Large intestine (tissue), 3 donors: ENCODE measurements at regions not wholly inside any gene's neighbourhood (a gene's known extent, or its start where the extent isn't known, plus 50 kb on each side); places are given as distances from the start of the nearest gene placed in this dataset.
"Not testable (repeated sequence)": the region's sequence is repeated elsewhere in the genome, so short reads cannot be mapped to it uniquely, and the experiment has no call there.

ENCODE experiments used
- DNase-seq, 2 donors: peaks; one replicate each; pipeline versions ENCODE4 v3.0.0 to v3.0.0-alpha.2; 2013
- H3K27ac ChIP-seq: one replicate; pipeline ENCODE4 v1.5.1; 2013; ENCODE audit warnings: low read length
- H3K27me3 ChIP-seq: 2 replicates; pipeline ENCODE4 v1.6.1; 2013; ENCODE audit warnings: low read length; ENCODE audit not compliant: control insufficient read depth, insufficient read depth
- H3K36me3 ChIP-seq: 2 replicates; pipeline ENCODE4 v1.6.1; 2013; ENCODE audit warnings: low read length; ENCODE audit not compliant: control insufficient read depth, insufficient read depth
- H3K4me1 ChIP-seq: one replicate; pipeline ENCODE4 v1.6.1; 2013; ENCODE audit warnings: low read length; ENCODE audit not compliant: control insufficient read depth, insufficient read depth
- H3K4me3 ChIP-seq: one replicate; pipeline ENCODE4 v1.5.1; 2013; ENCODE audit warnings: low read length
- H3K9me3 ChIP-seq: one replicate; pipeline ENCODE4 v1.6.1; 2013; ENCODE audit warnings: mild to moderate bottlenecking, low read depth, low read length, moderate library complexity; ENCODE audit not compliant: control insufficient read depth
- WGBS: methylation state at CpG from one replicate; pipeline ENCODE4 v1.1.5; 2013; ENCODE audit warnings: low lambda C conversion rate; ENCODE audit not compliant: insufficient coverage; 5-methylcytosine and 5-hydroxymethylcytosine counted together

GRCh38 chr5:62100201-62100600, 205.8 kb upstream of the KIF2A start:
- Histone ChIP-seq H3K4me3 (no peak overlapping the region), H3K9me3 (no peaks in the 10 kb centered on the region), H3K27ac (no peak overlapping the region), H3K27me3 (peaks cover 8% of the 10 kb centered on the region), H3K36me3 (no peaks in the 10 kb centered on the region), H3K4me1 (no peaks in the 10 kb centered on the region)
- no CpG with 5 or more reads among the region's 4 CpGs for WGBS
- DNase-seq: no peak

- not testable (repeated sequence) for DNase-seq, H3K4me1 ChIP-seq, H3K4me3 ChIP-seq, H3K9me3 ChIP-seq, H3K27ac ChIP-seq, H3K27me3 ChIP-seq, H3K36me3 ChIP-seq
- WGBS: no CpG with 5 or more reads among the region's 4 CpGs
Observed at GRCh38 chr5:62103863-62104262, 202.1 kb upstream of the KIF2A start.

GRCh38 chr5:62111428-62111827, 194.6 kb upstream of the KIF2A start:
- Histone ChIP-seq H3K27ac (no peak overlapping the region), H3K4me3 (no peak overlapping the region), H3K36me3 (no peaks in the 10 kb centered on the region), H3K4me1 (no peaks in the 10 kb centered on the region), H3K9me3 (no peaks in the 10 kb centered on the region), H3K27me3 (no peaks in the 10 kb centered on the region)
- no peak for DNase-seq

- no peaks in the 10 kb centered on the region for H3K9me3 ChIP-seq
- H3K4me1 ChIP-seq: no peaks in the 10 kb centered on the region
- no peaks in the 10 kb centered on the region for H3K36me3 ChIP-seq
- H3K4me3 ChIP-seq: no peak overlapping the region
- WGBS: 71% methylated on average over 1 of the region's 2 CpGs
- DNase-seq: no peak
- no peaks in the 10 kb centered on the region for H3K27me3 ChIP-seq
- H3K27ac ChIP-seq: no peak overlapping the region
Observed at GRCh38 chr5:62112689-62113228, 193.2 kb upstream of the KIF2A start.

- no peaks in the 10 kb centered on the region for H3K9me3 ChIP-seq
- no peaks in the 10 kb centered on the region for H3K4me1 ChIP-seq
- WGBS: no CpG with 5 or more reads among the region's 2 CpGs
- peaks cover 3% of the 10 kb centered on the region for H3K27me3 ChIP-seq
- H3K27ac ChIP-seq: no peak overlapping the region
- no peak overlapping the region for H3K4me3 ChIP-seq
- DNase-seq: no peak
- no peaks in the 10 kb centered on the region for H3K36me3 ChIP-seq
Observed at GRCh38 chr5:62115014-62115413, 191.0 kb upstream of the KIF2A start.

- Histone ChIP-seq H3K9me3 (no peaks in the 10 kb centered on the region), H3K4me1 (no peaks in the 10 kb centered on the region), H3K27me3 (no peaks in the 10 kb centered on the region), H3K27ac (no peak overlapping the region), H3K4me3 (no peak overlapping the region), H3K36me3 (no peaks in the 10 kb centered on the region)
- DNase-seq: no peak
- WGBS: no CpG with 5 or more reads among the region's 6 CpGs
Observed at GRCh38 chr5:62124266-62124665, 181.7 kb upstream of the KIF2A start.

- Histone ChIP-seq H3K9me3 (no peaks in the 10 kb centered on the region), H3K27me3 (no peaks in the 10 kb centered on the region), H3K4me3 (no peak overlapping the region), H3K4me1 (no peaks in the 10 kb centered on the region), H3K36me3 (no peaks in the 10 kb centered on the region), H3K27ac (no peak overlapping the region)
- WGBS: no CpG with 5 or more reads among the region's 2 CpGs
- no peak for DNase-seq
Observed at GRCh38 chr5:62126090-62126489, 179.9 kb upstream of the KIF2A start.

- H3K4me3 ChIP-seq: no peak overlapping the region
- no peak overlapping the region for H3K27ac ChIP-seq
- no peaks in the 10 kb centered on the region for H3K4me1 ChIP-seq
- no peaks in the 10 kb centered on the region for H3K36me3 ChIP-seq
- DNase-seq: no peak
- no peaks in the 10 kb centered on the region for H3K9me3 ChIP-seq
- 79% methylated on average over 2 of the region's 2 CpGs for WGBS
- H3K27me3 ChIP-seq: no peaks in the 10 kb centered on the region
Observed at GRCh38 chr5:62127098-62127736, 178.8 kb upstream of the KIF2A start.

GRCh38 chr5:62130107-62130506, 175.9 kb upstream of the KIF2A start:
- no peak for DNase-seq

GRCh38 chr5:62132276-62132675, 173.7 kb upstream of the KIF2A start:
- Histone ChIP-seq H3K4me1 (no peaks in the 10 kb centered on the region), H3K9me3 (no peaks in the 10 kb centered on the region), H3K27me3 (peaks cover 4% of the 10 kb centered on the region), H3K36me3 (no peaks in the 10 kb centered on the region), H3K4me3 (no peak overlapping the region), H3K27ac (no peak overlapping the region)
- no peak for DNase-seq
- WGBS: no CpG with 5 or more reads among the region's 1 CpG

More at GRCh38 chr5:62130107-62130506, 175.9 kb upstream of the KIF2A start:
- Histone ChIP-seq H3K4me1 (no peaks in the 10 kb centered on the region), H3K9me3 (no peaks in the 10 kb centered on the region), H3K27ac (no peak overlapping the region), H3K27me3 (no peaks in the 10 kb centered on the region), H3K4me3 (no peak overlapping the region), H3K36me3 (no peaks in the 10 kb centered on the region)
- no CpG with 5 or more reads among the region's 3 CpGs for WGBS

- Histone ChIP-seq H3K27ac (no peak overlapping the region), H3K36me3 (no peaks in the 10 kb centered on the region), H3K9me3 (no peaks in the 10 kb centered on the region), H3K4me3 (no peak overlapping the region), H3K27me3 (peaks cover 4% of the 10 kb centered on the region), H3K4me1 (no peaks in the 10 kb centered on the region)
- DNase-seq: no peak
- WGBS: 100% methylated on average over 1 of the region's 1 CpG
Observed at GRCh38 chr5:62133426-62133825, 172.6 kb upstream of the KIF2A start.
